IMR-90 (cell line): ENCODE measurements at regions not wholly inside any gene's neighbourhood (a gene's known extent, or its start where the extent isn't known, plus 50 kb on each side); places are given as distances from the start of the nearest gene placed in this dataset.

Experiments
- ATAC-seq: fragments of 200-7000 bp; cut with Tn5 transposase; 2 replicates; pipeline ENCODE4 v1.9.1; 2020; ENCODE audit warnings: low read depth, mild to moderate bottlenecking, moderate library complexity
- BruUV-seq: library from RNA; stranded (reverse); fragments of 400-500 nt; replicated peaks from 2 replicates; lab custom pipeline; 2021; lab: Mats Ljungman, UMichigan
- CTCF ChIA-PET: fragments of 300-600 bp; formaldehyde crosslinking; extraction: SDS; loops from one replicate; lab custom pipeline; 2021; ENCODE audit warnings: antibody characterized with exemption; lab: Yijun Ruan, JAX
- POLR2A ChIA-PET: fragments of 300-600 bp; sonication (Branson Sonifier 250); formaldehyde crosslinking; loops from one replicate; lab custom pipeline; 2022; ENCODE audit warnings: antibody characterized with exemption; ENCODE audit not compliant: unreplicated experiment; lab: Charles Lee
- DNase-seq: peaks from one replicate; pipeline ENCODE4 v3.0.0; 2013
- H2AFZ ChIP-seq: replicated peaks from 2 replicates; pipeline ENCODE3; 2013; ENCODE audit warnings: low read length, mild to moderate bottlenecking; ENCODE audit not compliant: poor library complexity
- H2AK5ac ChIP-seq: 2 replicates; pipeline ENCODE4 v1.6.1; 2013; ENCODE audit warnings: low read depth, low read length, inconsistent platforms
- H2AK9ac ChIP-seq: replicated peaks from 2 replicates; pipeline ENCODE3; 2013; ENCODE audit warnings: mild to moderate bottlenecking, low read depth, low read length, moderate library complexity; ENCODE audit not compliant: poor library complexity
- H2BK120ac ChIP-seq: 2 replicates; pipeline ENCODE4 v1.6.1; 2013; ENCODE audit warnings: low read depth, low read length, inconsistent platforms
- H2BK15ac ChIP-seq: 3 replicates; pipeline ENCODE4 v1.6.1; 2013; ENCODE audit warnings: low read depth, low read length, inconsistent platforms
- H2BK20ac ChIP-seq: 2 replicates; pipeline ENCODE4 v1.6.1; 2013; ENCODE audit warnings: low read depth, mild to moderate bottlenecking, inconsistent platforms, low read length, moderate library complexity
- H2BK5ac ChIP-seq: 2 replicates; pipeline ENCODE4 v1.6.1; 2013; ENCODE audit warnings: mild to moderate bottlenecking, low read depth, low read length, inconsistent platforms; ENCODE audit not compliant: poor library complexity, severe bottlenecking
- H3K14ac ChIP-seq: replicated peaks from 2 replicates; pipeline ENCODE4 v1.6.1; 2013; ENCODE audit warnings: low read depth, low read length, inconsistent platforms
- H3K18ac ChIP-seq: 2 replicates; pipeline ENCODE4 v1.6.1; 2013; ENCODE audit warnings: low read depth, low read length, control low read depth
- H3K23ac ChIP-seq: 2 replicates; pipeline ENCODE4 v1.6.1; 2013; ENCODE audit warnings: low read depth, low read length, inconsistent platforms
- H3K27ac ChIP-seq: 2 replicates; pipeline ENCODE4 v1.5.1; 2013; ENCODE audit warnings: mild to moderate bottlenecking, control low read depth, low read length; ENCODE audit not compliant: insufficient read depth
- H3K27me3 ChIP-seq: 2 replicates; pipeline ENCODE4 v1.6.1; 2013; ENCODE audit warnings: low read length; ENCODE audit not compliant: control insufficient read depth, insufficient read depth
- H3K36me3 ChIP-seq: 2 replicates; pipeline ENCODE4 v1.6.1; 2013; ENCODE audit warnings: low read length, mixed read lengths; ENCODE audit not compliant: control insufficient read depth, insufficient read depth
- H3K4ac ChIP-seq: 2 replicates; pipeline ENCODE4 v1.6.1; 2013; ENCODE audit warnings: low read depth, low read length, inconsistent platforms
- H3K4me1 ChIP-seq: 2 replicates; pipeline ENCODE4 v1.6.1; 2013; ENCODE audit warnings: low read length, mixed read lengths; ENCODE audit not compliant: control insufficient read depth, insufficient read depth
- H3K4me2 ChIP-seq: 2 replicates; pipeline ENCODE4 v1.6.1; 2013; ENCODE audit warnings: low read depth, mild to moderate bottlenecking, control low read depth, low read length, moderate library complexity
- H3K4me3 ChIP-seq: 2 replicates; pipeline ENCODE4 v1.5.1; 2013; ENCODE audit warnings: low read depth, mild to moderate bottlenecking, control low read depth, low read length, moderate library complexity; ENCODE audit not compliant: insufficient read depth
- H3K56ac ChIP-seq: 2 replicates; pipeline ENCODE4 v1.6.1; 2013; ENCODE audit warnings: low read length, inconsistent platforms; ENCODE audit not compliant: insufficient read depth; ENCODE audit errors: extremely low read depth
- H3K79me1 ChIP-seq, 2 experiments: 2 replicates each; pipeline ENCODE4 v1.6.1; 2013; ENCODE audit warnings: low read length in 2 of 2, inconsistent platforms in 1 of 2, low read depth in 1 of 2
- H3K9ac ChIP-seq: 2 replicates; pipeline ENCODE4 v1.6.1; 2013; ENCODE audit warnings: low read depth, low read length, control low read depth
- H3K9me1 ChIP-seq: 2 replicates; pipeline ENCODE4 v1.6.1; 2013; ENCODE audit warnings: low read length, inconsistent platforms; ENCODE audit not compliant: insufficient read depth
- H3K9me3 ChIP-seq: 2 replicates; pipeline ENCODE4 v1.6.1; 2013; ENCODE audit warnings: low read length; ENCODE audit not compliant: control insufficient read depth, insufficient read depth
- H4K20me1 ChIP-seq: 2 replicates; pipeline ENCODE4 v1.6.1; 2013; ENCODE audit warnings: low read length, inconsistent platforms; ENCODE audit not compliant: insufficient read depth
- H4K5ac ChIP-seq: 2 replicates; pipeline ENCODE4 v1.6.1; 2013; ENCODE audit warnings: mild to moderate bottlenecking, low read depth, low read length, control low read depth
- H4K8ac ChIP-seq, 2 experiments: 2 replicates each; pipeline ENCODE4 v1.6.1; 2013; ENCODE audit warnings: low read depth in 2 of 2, low read length in 2 of 2, control low read depth in 1 of 2, inconsistent platforms in 1 of 2
- H4K91ac ChIP-seq: 2 replicates; pipeline ENCODE4 v1.6.1; 2013; ENCODE audit warnings: low read depth, low read length, inconsistent platforms; ENCODE audit not compliant: insufficient read depth
- BHLHE40 ChIP-seq: fragments of 150-350 bp; IDR thresholded peaks from 2 replicates; pipeline ENCODE4 v1.6.1; 2016; ENCODE audit warnings: mild to moderate bottlenecking, low read depth, low read length
- CEBPB ChIP-seq: IDR thresholded peaks from 2 replicates; pipeline ENCODE4 v1.6.1; 2012; ENCODE audit warnings: low read depth, low read length, improper control_type of control experiment
- CHD1 ChIP-seq: IDR thresholded peaks from 2 replicates; pipeline ENCODE4 v1.6.1; 2012; ENCODE audit warnings: low read depth, low read length, improper control_type of control experiment
- CTCF ChIP-seq: conservative IDR thresholded peaks from 2 replicates; pipeline ENCODE4 v1.5.1; 2012; ENCODE audit warnings: mild to moderate bottlenecking, low read depth, low read length, improper control_type of control experiment
- ELK1 ChIP-seq: fragments of 150-350 bp; IDR thresholded peaks from 2 replicates; pipeline ENCODE4 v1.6.1; 2016; ENCODE audit warnings: low read depth, mild to moderate bottlenecking, low read length, moderate library complexity, borderline replicate concordance
- FOS ChIP-seq: fragments of 150-350 bp; IDR thresholded peaks from 2 replicates; pipeline ENCODE4 v1.6.1; 2016; ENCODE audit warnings: low read depth, low read length
- MAFK ChIP-seq: IDR thresholded peaks from 2 replicates; pipeline ENCODE4 v1.6.1; 2012; ENCODE audit warnings: low read depth, low read length, improper control_type of control experiment
- MAZ ChIP-seq: IDR thresholded peaks from 2 replicates; pipeline ENCODE4 v1.6.1; 2012; ENCODE audit warnings: low read depth, mild to moderate bottlenecking, low read length, improper control_type of control experiment, moderate library complexity, borderline replicate concordance
- MXI1 ChIP-seq: IDR thresholded peaks from 2 replicates; pipeline ENCODE4 v1.6.1; 2012; ENCODE audit warnings: low read depth, mild to moderate bottlenecking, low read length, moderate library complexity, borderline replicate concordance
- NFE2L2 ChIP-seq: fragments of 150-350 bp; IDR thresholded peaks from 2 replicates; pipeline ENCODE4 v1.6.1; 2016; ENCODE audit warnings: low read depth, mild to moderate bottlenecking, low read length
- POLR2A ChIP-seq: IDR thresholded peaks from 2 replicates; pipeline ENCODE4 v1.6.1; 2012; ENCODE audit warnings: mild to moderate bottlenecking, low read depth, low read length
- RAD21 ChIP-seq: IDR thresholded peaks from 2 replicates; pipeline ENCODE4 v1.6.1; 2012; ENCODE audit warnings: low read length, improper control_type of control experiment
- RCOR1 ChIP-seq: IDR thresholded peaks from 2 replicates; pipeline ENCODE4 v1.6.1; 2012; ENCODE audit warnings: mild to moderate bottlenecking, low read length, improper control_type of control experiment; ENCODE audit not compliant: insufficient replicate concordance
- RFX5 ChIP-seq: IDR thresholded peaks from 2 replicates; pipeline ENCODE4 v1.8.0; 2012; ENCODE audit warnings: low read depth, mild to moderate bottlenecking, low read length, moderate library complexity
- SMC3 ChIP-seq: fragments of 150-350 bp; IDR thresholded peaks from 2 replicates; pipeline ENCODE4 v1.6.1; 2016; ENCODE audit warnings: low read depth, mild to moderate bottlenecking, antibody characterized with exemption, low read length, moderate library complexity
- USF2 ChIP-seq: fragments of 150-350 bp; IDR thresholded peaks from 2 replicates; pipeline ENCODE4 v1.6.1; 2017; ENCODE audit warnings: mild to moderate bottlenecking, antibody characterized with exemption, low read length, low read depth
- WGBS, 2 experiments: methylation state at CpG; one replicate each; pipeline versions ENCODE4 v1.1.5 to v1.1.7; 2013; ENCODE audit warnings: missing lambda C conversion rate in 2 of 2; ENCODE audit not compliant: insufficient read length in 1 of 2; ENCODE audit errors: extremely low coverage in 2 of 2; 5-methylcytosine and 5-hydroxymethylcytosine counted together
- dilution Hi-C: fragments of 300-500 bp; cut with HindIII; formaldehyde crosslinking; loops from one replicate; pipeline ENCODE4 v1.14.3; 2018; ENCODE audit warnings: low sequenced_read_pairs; ENCODE audit not compliant: unreplicated experiment
- in situ Hi-C: fragments of 300-500 bp; cut with MboI; formaldehyde crosslinking; loops from 3 replicates; pipeline ENCODE4 v1.14.3; 2019; ENCODE audit warnings: low sequenced_read_pairs, inconsistent platforms, mixed read lengths
- intact Hi-C: fragments of 100-400 bp; cut with micrococcal nuclease; formaldehyde crosslinking; loops from 2 replicates; pipeline ENCODE4 v1.10.0; 2022

- peaks cover 6% of the 10 kb centered on the region for H3K27me3 ChIP-seq
- no peak overlapping the region for H2BK5ac ChIP-seq
- CTCF ChIA-PET: no interaction called here
- BruUV-seq: no TSS peak
- no peak overlapping the region for H2BK120ac ChIP-seq
- no peak overlapping the region for H3K4me3 ChIP-seq
- H3K18ac ChIP-seq: no peak overlapping the region
- no peaks in the 10 kb centered on the region for H3K9me1 ChIP-seq
- no peak overlapping the region for H2AK9ac ChIP-seq
- TF ChIP-seq POLR2A: no peak
- TF ChIP-seq ELK1: no peak
- no peak for TF ChIP-seq RCOR1
- TF ChIP-seq SMC3: no peak
- TF ChIP-seq MAFK: no peak
- no peak for TF ChIP-seq RFX5
- no peak for TF ChIP-seq USF2
- TF ChIP-seq CHD1: no peak
- no peak for TF ChIP-seq BHLHE40
- no peak for TF ChIP-seq CEBPB
- TF ChIP-seq MAZ: no peak
- no peak for TF ChIP-seq CTCF
- TF ChIP-seq FOS: no peak
- TF ChIP-seq MXI1: no peak
- TF ChIP-seq NFE2L2: no peak
- TF ChIP-seq RAD21: no peak
- H4K8ac ChIP-seq: no peak overlapping the region
- no peak overlapping the region for H3K4ac ChIP-seq
- no peak overlapping the region for H3K14ac ChIP-seq
- H3K4me1 ChIP-seq: no peaks in the 10 kb centered on the region
- H3K36me3 ChIP-seq: no peaks in the 10 kb centered on the region
- POLR2A ChIA-PET: no interaction called here
- no peak overlapping the region for H2BK15ac ChIP-seq
- no peaks in the 10 kb centered on the region for H3K9me3 ChIP-seq
- H3K23ac ChIP-seq: no peak overlapping the region
- in situ Hi-C loops (no loop called here), dilution Hi-C loops (no loop called here), intact Hi-C loops (no loop called here)
- DNase-seq (no peak), ATAC-seq (no peak)
- H3K79me1 ChIP-seq: no peaks in the 10 kb centered on the region
- no peak overlapping the region for H4K91ac ChIP-seq
- H3K4me2 ChIP-seq: no peak overlapping the region
- H4K5ac ChIP-seq: no peak overlapping the region
- no peak overlapping the region for H2AK5ac ChIP-seq
- no peak overlapping the region for H2BK20ac ChIP-seq
- H4K20me1 ChIP-seq: no peaks in the 10 kb centered on the region
- H3K27ac ChIP-seq: no peak overlapping the region
- WGBS, 2 experiments: no CpG with 5 or more reads among the region's 1 CpG
- no peak overlapping the region for H3K9ac ChIP-seq
- no peak overlapping the region for H2AFZ ChIP-seq
- no peak overlapping the region for H3K56ac ChIP-seq
Observed at GRCh38 chr10:60535427-60535826, 145.8 kb upstream of the ANK3 start.
